ENCODE measurements at regions not wholly inside any gene's neighbourhood (a gene's known extent, or its start where the extent isn't known, plus 50 kb on each side); places are given as distances from the start of the nearest gene placed in this dataset.

GRCh38 chr10:29389935-29390334, 101.1 kb downstream of the LYZL1 start:
- TF ChIP-seq CTCF (optimal IDR thresholded peaks at IDR 0.05 in 1 of 3, IDR thresholded peaks at IDR 0.05 in 1 of 3, conservative IDR thresholded peaks at IDR 0.05 in 1 of 3; ENCODE audit: extremely low read depth in 1 of 3, insufficient read depth in 2 of 3, low read length in 3 of 3) (no peak), EZH2 (IDR thresholded peaks at IDR 0.05; ENCODE audit: low read length) (no peak)

Measured in keratinocyte (primary cell).